ENCODE measurements at regions not wholly inside any gene's neighbourhood (a gene's known extent, or its start where the extent isn't known, plus 50 kb on each side); places are given as distances from the start of the nearest gene placed in this dataset.

- ChIA-PET CTCF (no interaction called here), POLR2A (interaction anchor here (0.6 kb wide), 1 partner anchor 1259 kb away, joined by 3 read pairs; no protein-coding TSS in a partner anchor)
- Histone ChIP-seq H3K36me3 (ENCODE audit: control insufficient read depth, insufficient read depth, low read length) (no peaks in the 10 kb centered on the region), H3K4me3 (ENCODE audit: low read depth in 2 of 2, low read length in 2 of 2) (no peak overlapping the region), H3K27ac (ENCODE audit: low read length) (no peak overlapping the region), H3K9me3 (ENCODE audit: control insufficient read depth, insufficient read depth, low read depth, low read length) (no peaks in the 10 kb centered on the region), H3K4me1 (ENCODE audit: control insufficient read depth, insufficient read depth, low read length) (no peaks in the 10 kb centered on the region), H3K27me3 (ENCODE audit: control insufficient read depth, insufficient read depth, low read length) (peaks cover 2% of the 10 kb centered on the region; the same call in 1 of the 2 replicates)
- intact Hi-C loops (cut with micrococcal nuclease; ENCODE audit: unreplicated experiment), result no loop called here
- no TSS peak for BruUV-seq (replicated peaks)
- DNase-seq (ENCODE audit: low read depth, low spot score) (no peak), ATAC-seq (no peak)
- TF ChIP-seq TCF7L2 (IDR thresholded peaks at IDR 0.05; ENCODE audit: low read depth, low read length) (no peak), SIN3A (IDR thresholded peaks at IDR 0.05; ENCODE audit: borderline replicate concordance, insufficient read depth, low read depth, low read length) (no peak), POLR2AphosphoS5 (IDR thresholded peaks at IDR 0.05; ENCODE audit: low read depth, low read length) (no peak), REST (IDR thresholded peaks at IDR 0.05; ENCODE audit: insufficient read depth in 1 of 2, low read depth in 2 of 2, low read length in 1 of 2) (no peak), CTCF (IDR thresholded peaks at IDR 0.05) (no peak)
- in situ Hi-C loops (cut with HindIII; ENCODE audit: low pct_unique_long_range_greater_than_20kb, low sequenced_read_pairs), result no loop called here
These were observed 152.8 kb downstream of the BCL11A start for GRCh38 chr2:60400462-60401246.

- no peak overlapping the region for H3K27ac ChIP-seq (ENCODE audit: low read length)
- no peaks in the 10 kb centered on the region for H3K9me3 ChIP-seq (ENCODE audit: control insufficient read depth, insufficient read depth, low read depth, low read length)
- no peaks in the 10 kb centered on the region for H3K27me3 ChIP-seq (ENCODE audit: control insufficient read depth, insufficient read depth, low read length)
- H3K4me3 ChIP-seq (ENCODE audit: low read depth in 2 of 2, low read length in 2 of 2), result no peak overlapping the region
- ChIA-PET CTCF (no interaction called here), POLR2A (no interaction called here)
- DNase-seq (ENCODE audit: low read depth, low spot score), result no peak
- BruUV-seq (replicated peaks), result no TSS peak
- ATAC-seq, result no peak
- no peak for TF ChIP-seq CTCF (IDR thresholded peaks at IDR 0.05)
- TF ChIP-seq SIN3A (IDR thresholded peaks at IDR 0.05; ENCODE audit: borderline replicate concordance, insufficient read depth, low read depth, low read length), result no peak
- TF ChIP-seq TCF7L2 (IDR thresholded peaks at IDR 0.05; ENCODE audit: low read depth, low read length), result no peak
- TF ChIP-seq POLR2AphosphoS5 (IDR thresholded peaks at IDR 0.05; ENCODE audit: low read depth, low read length), result no peak
- no peak for TF ChIP-seq REST (IDR thresholded peaks at IDR 0.05; ENCODE audit: insufficient read depth in 1 of 2, low read depth in 2 of 2, low read length in 1 of 2)
- H3K4me1 ChIP-seq (ENCODE audit: control insufficient read depth, insufficient read depth, low read length), result no peaks in the 10 kb centered on the region
- intact Hi-C loops (cut with micrococcal nuclease; ENCODE audit: unreplicated experiment) (no loop called here), in situ Hi-C loops (cut with HindIII; ENCODE audit: low pct_unique_long_range_greater_than_20kb, low sequenced_read_pairs) (no loop called here)
- no peaks in the 10 kb centered on the region for H3K36me3 ChIP-seq (ENCODE audit: control insufficient read depth, insufficient read depth, low read length)
These were observed 159.0 kb downstream of the BCL11A start for GRCh38 chr2:60394463-60394862.
